ENCODE measurements at regions not wholly inside any gene's neighbourhood (a gene's known extent, or its start where the extent isn't known, plus 50 kb on each side); places are given as distances from the start of the nearest gene placed in this dataset.
"Not testable (repeated sequence)": the region's sequence is repeated elsewhere in the genome, so short reads cannot be mapped to it uniquely, and the experiment has no call there.

GRCh38 chr1:195909061-195909460 lies 699.2 kb downstream of the KCNT2 start:
- no peak for DNase-seq

DNA sequence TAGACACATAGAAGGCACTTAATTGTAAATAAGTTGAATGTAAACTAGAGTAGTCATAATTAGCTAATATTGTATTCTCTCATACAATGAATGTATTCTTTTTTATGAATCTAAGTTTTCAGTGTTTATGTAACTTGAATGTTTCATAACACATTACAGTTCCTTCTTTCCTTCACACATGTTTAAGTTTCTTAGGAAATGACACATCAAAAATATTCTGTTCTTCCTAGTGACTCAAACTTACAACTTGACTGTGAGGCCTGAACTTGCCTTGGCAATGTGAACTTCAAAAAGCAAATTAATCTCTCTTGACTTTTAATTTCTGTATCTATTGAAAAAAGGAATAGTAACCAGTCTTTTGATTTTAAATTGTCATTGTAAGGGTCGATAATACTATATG lies 700.1 kb downstream of the KCNT2 start:
- DNase-seq, result no peak

DNA sequence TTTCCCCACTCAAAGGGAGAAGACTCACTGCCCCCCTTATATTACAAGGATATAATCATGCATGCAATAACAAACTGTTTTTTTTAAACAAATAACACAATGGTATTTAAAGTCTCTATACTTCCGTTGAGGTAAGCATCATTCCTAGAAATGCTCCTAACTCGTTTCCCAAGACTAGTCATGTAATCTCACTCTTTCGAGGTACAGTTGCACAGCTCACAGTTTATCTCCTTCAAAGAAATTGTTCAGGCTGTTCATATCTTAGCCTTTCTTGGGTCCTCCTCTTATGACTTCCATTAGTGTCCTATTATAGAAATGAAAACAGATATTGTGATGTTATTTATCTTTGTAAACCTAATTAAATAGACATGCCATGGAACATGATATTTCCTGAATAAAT lies 705.0 kb downstream of the KCNT2 start:
- DNase-seq, result no peak

DNA sequence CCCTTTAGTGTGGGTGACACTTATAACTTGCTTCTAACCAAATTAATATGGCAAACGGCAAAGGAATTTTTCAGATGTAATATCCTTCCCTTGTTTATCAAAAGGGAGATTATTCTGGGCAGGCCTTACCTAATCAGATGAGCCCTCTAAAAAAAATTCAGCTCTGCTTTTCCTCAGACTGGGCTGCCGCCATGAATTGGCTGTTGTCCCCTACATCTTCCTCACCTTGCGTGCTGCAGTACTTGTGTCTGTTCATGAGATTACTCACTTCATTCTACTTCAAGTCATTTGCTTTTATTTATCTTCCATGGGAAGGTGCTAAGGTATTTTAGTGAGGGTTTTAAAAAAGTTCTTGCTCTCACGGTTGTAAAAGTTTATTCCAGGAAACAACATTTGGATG lies 705.5 kb downstream of the KCNT2 start:
- DNase-seq, result no peak

DNA sequence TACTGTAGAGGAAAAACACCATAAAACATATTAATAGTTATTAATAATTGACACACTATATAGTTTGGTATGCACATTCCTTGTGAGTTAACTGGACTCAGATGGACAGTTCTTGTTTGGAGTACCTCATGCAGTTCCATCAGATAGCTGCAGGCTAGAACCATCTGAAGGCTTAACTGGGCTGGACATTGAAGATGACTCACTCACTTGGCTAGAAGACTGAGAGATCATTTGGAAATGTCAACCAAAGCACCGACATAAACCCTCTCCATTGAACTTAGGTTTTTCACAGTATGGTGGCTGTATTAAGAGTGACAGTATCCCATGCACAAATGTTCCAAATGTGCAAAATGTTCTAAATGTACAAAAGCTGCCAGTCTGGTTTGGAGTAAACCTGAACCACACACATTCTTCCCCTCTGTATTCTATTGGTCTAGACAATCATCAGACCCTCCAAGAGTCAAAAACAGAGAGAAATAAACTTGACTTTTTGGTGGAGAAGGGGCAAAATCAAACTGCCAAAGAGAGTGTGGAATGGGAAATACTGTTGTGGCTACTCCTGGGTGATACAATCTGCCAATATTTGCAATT lies 708.4 kb downstream of the KCNT2 start:
- DNase-seq, result no peak

- DNase-seq, result no peak
Observed at GRCh38 chr1:195898924-195899323, 709.3 kb downstream of the KCNT2 start.

DNA sequence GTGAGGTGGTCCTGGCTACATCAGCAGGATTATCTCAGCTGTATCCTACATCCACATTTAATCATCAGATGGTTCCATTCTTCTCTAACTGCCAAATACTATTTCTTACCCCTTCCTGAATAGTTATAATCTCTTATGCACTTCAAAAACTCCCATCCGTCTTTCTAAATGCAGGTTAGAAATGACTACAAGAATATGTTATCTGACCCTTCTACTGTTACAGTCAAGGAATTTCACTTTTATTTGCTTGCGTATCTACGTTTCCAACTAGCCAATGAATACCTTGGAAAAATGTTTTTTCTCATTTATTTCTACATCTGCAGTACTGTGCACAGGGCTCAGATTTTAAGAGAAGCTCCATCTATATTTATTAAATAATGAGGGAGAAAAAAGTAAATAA lies 709.9 kb downstream of the KCNT2 start:
- DNase-seq, result no peak

GRCh38 chr1:195897076-195897475 lies 711.2 kb downstream of the KCNT2 start:
- no peak for DNase-seq

- no peak for DNase-seq
Observed at GRCh38 chr1:195894411-195894810, 713.8 kb downstream of the KCNT2 start.

DNA sequence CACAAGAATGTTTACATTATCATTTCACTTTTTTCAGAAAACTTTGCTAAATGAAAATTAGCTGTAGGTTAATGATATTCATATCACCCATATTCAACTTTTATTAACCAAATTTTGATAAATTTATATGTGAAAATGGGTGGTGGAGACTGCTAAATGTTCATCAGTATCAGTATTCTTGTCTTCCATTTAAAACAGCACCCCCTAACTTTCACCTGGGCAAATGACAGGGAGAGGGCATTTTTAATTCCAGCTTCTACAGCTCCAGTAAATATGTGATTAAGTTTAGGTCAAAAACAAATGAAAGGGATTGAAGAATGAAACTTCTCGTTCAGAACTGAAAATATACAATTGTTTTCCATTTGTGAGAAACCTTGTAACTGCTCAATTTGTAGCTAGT lies 722.2 kb downstream of the KCNT2 start:
- DNase-seq, result no peak

- no peak for DNase-seq
Observed at GRCh38 chr1:195878478-195878877, 729.8 kb downstream of the KCNT2 start.

DNA sequence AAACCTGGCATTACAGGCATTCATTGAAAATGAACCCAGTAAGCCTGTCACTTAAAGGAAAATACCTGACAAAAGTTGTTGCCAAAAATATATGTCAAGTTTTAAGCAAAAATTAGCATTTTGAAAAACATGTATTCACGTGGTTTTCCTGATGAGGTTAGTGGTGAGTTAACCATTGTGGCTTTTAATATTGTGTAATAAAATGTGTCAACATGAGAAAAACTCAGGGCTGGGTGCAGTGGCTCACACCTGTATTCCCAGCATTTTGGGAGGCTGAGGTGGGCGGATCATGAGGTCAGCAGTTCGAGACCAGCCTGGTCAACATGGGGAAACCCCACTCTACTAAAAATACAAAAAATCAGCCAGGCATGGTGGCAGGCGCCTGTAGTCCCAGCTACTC lies 731.4 kb downstream of the KCNT2 start:
- no peak for DNase-seq

DNA sequence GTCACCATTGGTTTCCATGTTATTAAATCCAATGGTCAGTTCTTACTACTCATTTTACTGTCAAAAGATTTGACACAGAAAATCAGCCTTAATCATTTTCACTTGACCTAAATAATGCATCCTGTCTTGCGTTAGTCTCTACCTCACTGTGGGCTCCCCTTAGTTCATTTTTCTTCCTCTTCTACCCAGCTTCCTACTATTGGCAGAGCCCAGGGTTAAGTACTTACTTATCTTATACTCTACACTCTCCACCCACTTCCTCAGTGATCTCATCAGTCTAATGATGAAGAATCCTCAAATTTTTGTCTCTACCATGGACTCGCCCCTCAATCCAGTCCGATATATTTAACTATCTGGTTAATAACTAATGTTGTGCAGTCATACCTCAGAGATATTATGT lies 735.9 kb downstream of the KCNT2 start:
- DNase-seq, result no peak

DNA sequence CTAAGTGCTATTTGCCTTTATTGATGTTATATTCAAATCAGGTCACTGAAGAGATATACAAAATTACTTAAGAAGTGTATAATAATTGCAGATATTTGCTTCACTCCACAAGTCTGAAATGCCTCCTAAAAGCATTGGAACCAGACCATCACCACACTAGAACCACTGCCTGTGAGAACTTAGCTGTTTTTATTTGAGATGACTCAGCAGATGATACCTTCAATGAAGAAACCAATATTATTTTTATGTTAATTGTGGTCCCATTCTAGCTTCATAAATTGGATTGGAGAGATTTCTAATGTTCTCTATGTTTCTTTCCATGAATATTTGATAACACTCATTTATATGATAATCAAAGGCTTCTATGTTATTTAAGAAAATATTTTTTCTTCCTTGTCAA lies 740.6 kb downstream of the KCNT2 start:
- DNase-seq, result no peak

DNA sequence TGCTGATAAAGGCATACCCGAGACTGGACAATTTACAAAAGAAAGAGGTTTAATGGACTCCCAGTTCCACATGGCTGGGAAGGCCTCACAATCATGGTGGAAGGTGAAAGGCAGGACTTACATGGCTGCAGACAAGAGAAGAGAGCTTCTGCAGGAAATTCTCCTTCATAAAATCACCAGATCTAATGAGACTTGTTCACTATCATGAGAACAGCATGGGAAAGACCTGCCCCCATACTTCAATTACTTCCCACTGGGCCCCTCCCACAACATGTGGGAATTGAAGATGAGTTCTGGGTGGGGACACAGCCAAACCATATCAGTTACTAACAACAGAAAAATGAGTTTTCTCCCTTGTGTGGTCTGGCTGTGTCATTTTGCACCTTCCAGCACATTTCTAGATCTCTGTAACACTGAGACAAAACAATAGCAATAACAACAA lies 741.4 kb downstream of the KCNT2 start:
- no peak for DNase-seq

GRCh38 chr1:195866091-195866780 lies 742.0 kb downstream of the KCNT2 start:
- no peak for DNase-seq

- no peak for DNase-seq
Observed at GRCh38 chr1:195851804-195852203, 756.4 kb downstream of the KCNT2 start.

- no peak for DNase-seq
Observed at GRCh38 chr1:195851016-195851601, 757.1 kb downstream of the KCNT2 start.

- no peak for DNase-seq
Observed at GRCh38 chr1:195849180-195849579, 759.1 kb downstream of the KCNT2 start.

- not testable (repeated sequence) for DNase-seq
Observed at GRCh38 chr1:195847957-195848875, 760.0 kb downstream of the KCNT2 start.

DNA sequence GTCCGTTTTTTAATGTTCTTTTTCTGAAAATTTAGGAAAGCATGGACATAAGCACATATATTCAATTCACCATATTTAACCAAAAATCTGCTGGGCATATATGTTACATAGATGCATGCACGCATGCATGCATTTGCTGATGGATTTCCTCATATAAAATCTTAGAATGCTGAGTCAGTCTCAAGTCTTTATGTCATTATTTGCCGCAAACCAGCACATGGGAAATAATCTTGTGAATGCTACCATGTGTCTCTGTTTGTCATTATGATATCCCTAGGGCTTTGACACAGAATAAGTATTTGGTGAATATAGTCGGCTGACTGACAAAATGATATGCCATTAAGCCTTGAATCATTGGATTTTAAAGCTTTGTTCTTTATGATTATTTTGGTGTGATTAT lies 776.5 kb downstream of the KCNT2 start:
- DNase-seq, result no peak

DNA sequence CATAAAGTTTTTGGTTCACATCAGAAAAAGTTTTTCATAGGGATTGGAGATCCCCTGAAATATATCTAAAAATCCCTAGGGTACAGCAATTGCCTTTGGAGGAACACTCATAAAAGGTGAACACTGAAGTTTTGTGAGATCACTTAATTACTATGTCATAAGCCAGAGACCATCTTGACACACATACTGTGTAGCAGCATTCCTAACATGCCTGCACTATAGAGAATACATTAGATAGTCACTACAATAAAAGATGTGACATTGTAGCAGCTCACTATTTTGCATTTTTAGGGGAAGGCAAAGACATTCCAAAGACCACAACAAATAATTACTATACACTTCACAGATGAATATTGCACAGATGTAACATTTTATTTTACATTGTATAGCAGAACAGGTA lies 779.9 kb downstream of the KCNT2 start:
- DNase-seq, result no peak

GRCh38 chr1:195820925-195821324 lies 787.3 kb downstream of the KCNT2 start:
- DNase-seq, result no peak

GRCh38 chr1:195806060-195806459 lies 802.2 kb downstream of the KCNT2 start:
- DNase-seq, result no peak
